Thoracic aorta (tissue), 2 donors: ENCODE measurements at regions not wholly inside any gene's neighbourhood (a gene's known extent, or its start where the extent isn't known, plus 50 kb on each side); places are given as distances from the start of the nearest gene placed in this dataset.

Experiments
- ATAC-seq: fragments of 150-250 bp; one replicate; pipeline ENCODE4 v1.8.0; 2017; ENCODE audit warnings: low read depth; ENCODE audit not compliant: insufficient number of reproducible peaks, low FRiP score
- DNase-seq: peaks from one replicate; pipeline ENCODE4 v3.0.0-alpha.2; 2020; ENCODE audit warnings: low spot score
- H3K27ac ChIP-seq, 2 donors: fragments of 200-600 bp; sonication (generic); 1 replicate in 1 of 2; 2 replicates in 1 of 2; pipeline ENCODE4 v1.5.1; 2016; ENCODE audit warnings: mild to moderate bottlenecking in 2 of 2, moderate library complexity in 2 of 2
- H3K27me3 ChIP-seq: fragments of 200-600 bp; sonication (generic); replicated peaks from 2 replicates; pipeline ENCODE4 v1.6.0; 2016; ENCODE audit warnings: mild to moderate bottlenecking; ENCODE audit not compliant: insufficient read depth
- H3K36me3 ChIP-seq: fragments of 200-600 bp; sonication (generic); one replicate; pipeline ENCODE4 v1.5.1; 2016
- H3K4me1 ChIP-seq, 2 donors: fragments of 200-600 bp; sonication (generic); 1 replicate in 1 of 2; 2 replicates in 1 of 2; pipeline versions ENCODE4 v1.5.1 to v1.6.0; 2016; ENCODE audit warnings: low read depth in 2 of 2, mild to moderate bottlenecking in 1 of 2; ENCODE audit not compliant: control insufficient read depth in 1 of 2
- H3K4me3 ChIP-seq: fragments of 200-600 bp; sonication (generic); 2 replicates; pipeline ENCODE4 v1.5.1; 2016; ENCODE audit warnings: mild to moderate bottlenecking
- H3K9me3 ChIP-seq: fragments of 200-600 bp; sonication (generic); 2 replicates; pipeline ENCODE4 v1.5.1; 2016
- CTCF ChIP-seq: fragments of 200-600 bp; sonication (generic); IDR thresholded peaks from one replicate; pipeline ENCODE4 v1.5.1; 2019; ENCODE audit warnings: antibody characterized with exemption

- no peak for TF ChIP-seq CTCF
- Histone ChIP-seq H3K27me3 (no peaks in the 10 kb centered on the region), H3K36me3 (no peaks in the 10 kb centered on the region), H3K4me3 (no peak overlapping the region), H3K9me3 (no peaks in the 10 kb centered on the region), H3K27ac (no peak overlapping the region), H3K4me1 (no peaks in the 10 kb centered on the region)
- no peak for ATAC-seq
- no peak for DNase-seq
Measured at GRCh38 chr18:71485611-71486010, 1058.5 kb downstream of the CBLN2 start.

GRCh38 chr18:71471963-71472725 is 1072.0 kb downstream of the CBLN2 start:
- no peaks in the 10 kb centered on the region for H3K36me3 ChIP-seq
- no peak for DNase-seq
- no peak overlapping the region for H3K4me3 ChIP-seq
- H3K9me3 ChIP-seq: no peaks in the 10 kb centered on the region
- no peak for ATAC-seq
- no peaks in the 10 kb centered on the region for H3K4me1 ChIP-seq
- no peak overlapping the region for H3K27ac ChIP-seq
- no peaks in the 10 kb centered on the region for H3K27me3 ChIP-seq
- no peak for TF ChIP-seq CTCF

GRCh38 chr18:71456206-71456605 is 1087.9 kb downstream of the CBLN2 start:
- no peaks in the 10 kb centered on the region for H3K4me1 ChIP-seq
- TF ChIP-seq CTCF: no peak
- no peak overlapping the region for H3K27ac ChIP-seq
- H3K4me3 ChIP-seq: no peak overlapping the region
- DNase-seq (no peak), ATAC-seq (no peak)
- H3K9me3 ChIP-seq: no peaks in the 10 kb centered on the region
- H3K27me3 ChIP-seq: no peaks in the 10 kb centered on the region
- no peaks in the 10 kb centered on the region for H3K36me3 ChIP-seq

GRCh38 chr18:71450257-71450656 is 1093.9 kb downstream of the CBLN2 start:
- no peak for DNase-seq
- no peak for ATAC-seq
- no peaks in the 10 kb centered on the region for H3K9me3 ChIP-seq
- no peak overlapping the region for H3K27ac ChIP-seq
- TF ChIP-seq CTCF: no peak
- H3K4me3 ChIP-seq: no peak overlapping the region
- H3K4me1 ChIP-seq: no peaks in the 10 kb centered on the region
- H3K36me3 ChIP-seq: no peaks in the 10 kb centered on the region
- H3K27me3 ChIP-seq: no peaks in the 10 kb centered on the region

GRCh38 chr18:71443706-71444480 is 1100.2 kb downstream of the CBLN2 start:
- Histone ChIP-seq H3K36me3 (no peaks in the 10 kb centered on the region), H3K9me3 (no peaks in the 10 kb centered on the region), H3K27me3 (no peaks in the 10 kb centered on the region), H3K4me3 (no peak overlapping the region), H3K27ac (no peak overlapping the region), H3K4me1 (no peaks in the 10 kb centered on the region)
- ATAC-seq (no peak), DNase-seq (no peak)
- no peak for TF ChIP-seq CTCF
